Hepatocyte (in vitro differentiated cells): ENCODE measurements at regions not wholly inside any gene's neighbourhood (a gene's known extent, or its start where the extent isn't known, plus 50 kb on each side); places are given as distances from the start of the nearest gene placed in this dataset.

Experiments
- CTCF ChIP-seq: fragments of 200-600 bp; sonication (generic); IDR thresholded peaks from 2 replicates; pipeline ENCODE4 v1.5.1; 2016; ENCODE audit warnings: antibody characterized with exemption, mild to moderate bottlenecking; ENCODE audit not compliant: poor library complexity
- EZH2 ChIP-seq: fragments of 200-600 bp; sonication (generic); IDR thresholded peaks from 2 replicates; pipeline ENCODE4 v1.6.1; 2016; ENCODE audit warnings: antibody characterized with exemption, mild to moderate bottlenecking, borderline replicate concordance

GRCh38 chr6:26285143-26286134 lies 79.6 kb upstream of the BTN3A2 start:
- TF ChIP-seq EZH2 (no peak), CTCF (no peak)
